Kidney glomerular epithelial cell (primary cell): ENCODE measurements at regions not wholly inside any gene's neighbourhood (a gene's known extent, or its start where the extent isn't known, plus 50 kb on each side); places are given as distances from the start of the nearest gene placed in this dataset.
"Not testable (repeated sequence)": the region's sequence is repeated elsewhere in the genome, so short reads cannot be mapped to it uniquely, and the experiment has no call there.

Source experiments
- DNase-seq: peaks from one replicate; lab custom pipeline; 2025; lab: John Stamatoyannopoulos, UW

GRCh38 chr10:121380211-121380610, 218.0 kb downstream of the FGFR2 start:
- no peak for DNase-seq

GRCh38 chr10:121382029-121382520, 216.2 kb downstream of the FGFR2 start:
- DNase-seq, result not testable (repeated sequence)

GRCh38 chr10:121385136-121385535, 213.1 kb downstream of the FGFR2 start:
- no peak for DNase-seq

- no peak for DNase-seq
Measured at GRCh38 chr10:121392657-121393056, 205.6 kb downstream of the FGFR2 start.

- DNase-seq, result no peak
Measured at GRCh38 chr10:121393522-121393921, 204.7 kb downstream of the FGFR2 start.

GRCh38 chr10:121400507-121400906, 197.7 kb downstream of the FGFR2 start:
- DNase-seq, result not testable (repeated sequence)

GRCh38 chr10:121403527-121403926, 194.7 kb downstream of the FGFR2 start:
- DNase-seq, result no peak

- no peak for DNase-seq
Measured at GRCh38 chr10:121404611-121405010, 193.6 kb downstream of the FGFR2 start.

- no peak for DNase-seq
Measured at GRCh38 chr10:121405096-121405495, 193.1 kb downstream of the FGFR2 start.

GRCh38 chr10:121405549-121405948, 192.7 kb downstream of the FGFR2 start:
- no peak for DNase-seq

- DNase-seq, result no peak
Measured at GRCh38 chr10:121405953-121406352, 192.3 kb downstream of the FGFR2 start.

GRCh38 chr10:121406823-121407545, 191.3 kb downstream of the FGFR2 start:
- DNase-seq, result peak; percentile 84

- peak; percentile 9 for DNase-seq
Measured at GRCh38 chr10:121409466-121410104, 188.7 kb downstream of the FGFR2 start.

- no peak for DNase-seq
Measured at GRCh38 chr10:121411004-121411403, 187.2 kb downstream of the FGFR2 start.

- DNase-seq, result no peak
Measured at GRCh38 chr10:121413951-121414350, 184.3 kb downstream of the FGFR2 start.

- peak; percentile 13 for DNase-seq
Measured at GRCh38 chr10:121414366-121415062, 183.7 kb downstream of the FGFR2 start.

GRCh38 chr10:121415063-121415399, 183.2 kb downstream of the FGFR2 start:
- DNase-seq, result no peak

- DNase-seq, result no peak
Measured at GRCh38 chr10:121416071-121416470, 182.2 kb downstream of the FGFR2 start.

GRCh38 chr10:121417298-121417697, 180.9 kb downstream of the FGFR2 start:
- DNase-seq, result no peak

GRCh38 chr10:121418126-121418777, 180.0 kb downstream of the FGFR2 start:
- peak; percentile 22 for DNase-seq

GRCh38 chr10:121420006-121420405, 178.2 kb downstream of the FGFR2 start:
- no peak for DNase-seq

- no peak for DNase-seq
Measured at GRCh38 chr10:121422096-121422495, 176.1 kb downstream of the FGFR2 start.
